B cell (primary cell): ENCODE measurements at regions not wholly inside any gene's neighbourhood (a gene's known extent, or its start where the extent isn't known, plus 50 kb on each side); places are given as distances from the start of the nearest gene placed in this dataset.

Experiments used
- ATAC-seq: fragments of 200-7000 bp; cut with Tn5 transposase; one replicate; pipeline ENCODE4 v1.10.0; 2021; ENCODE audit warnings: low read depth, mild to moderate bottlenecking, moderate number of reproducible peaks, moderate library complexity
- CTCF ChIA-PET: fragments of 350-600 bp; sonication (Branson Sonifier 250); formaldehyde crosslinking; loops from one replicate; lab custom pipeline; 2021; ENCODE audit warnings: antibody characterized with exemption, inconsistent platforms; lab: Charles Lee
- POLR2A ChIA-PET: fragments of 350-600 bp; sonication (Branson Sonifier 250); formaldehyde crosslinking; loops from one replicate; lab custom pipeline; 2021; ENCODE audit warnings: antibody characterized with exemption; lab: Charles Lee
- DNase-seq: peaks from one replicate; pipeline ENCODE4 v3.0.0; 2013
- H2AFZ ChIP-seq: 2 replicates; pipeline ENCODE4 v1.6.1; 2012; ENCODE audit warnings: mild to moderate bottlenecking, low read depth, low read length; ENCODE audit not compliant: insufficient read depth, poor library complexity, severe bottlenecking
- H3K27ac ChIP-seq, 2 donors: 1 replicate in 1 of 2; 2 replicates in 1 of 2; pipeline ENCODE4 v1.5.1; 2012 to 2013; ENCODE audit warnings: low read length in 2 of 2, mild to moderate bottlenecking in 2 of 2, moderate library complexity in 1 of 2
- H3K27me3 ChIP-seq, 4 experiments: fragments of 200-600 bp in 1 of 4; sonication (generic) in 1 of 4; replicated peaks in 1 of 4; 1 replicate in 2 of 4; 2 replicates in 2 of 4; pipeline versions ENCODE4 v1.6.1 to v1.7.0; 2013 to 2016; ENCODE audit warnings: low read length in 3 of 4, mild to moderate bottlenecking in 2 of 4, mixed read lengths in 1 of 4, moderate library complexity in 1 of 4; ENCODE audit not compliant: insufficient read depth in 4 of 4, control insufficient read depth in 3 of 4; ENCODE audit errors: control extremely low read depth in 1 of 4
- H3K36me3 ChIP-seq, 2 experiments: replicated peaks in 1 of 2; 1 replicate in 1 of 2; 2 replicates in 1 of 2; pipeline versions ENCODE4 v1.6.1 to v1.7.1; 2013; ENCODE audit warnings: low read length in 1 of 2; ENCODE audit not compliant: insufficient read depth in 2 of 2, control insufficient read depth in 1 of 2; ENCODE audit errors: control extremely low read depth in 1 of 2, extremely low read depth in 1 of 2
- H3K4me1 ChIP-seq, 2 donors: fragments of 200-600 bp in 1 of 2; sonication (generic) in 1 of 2; 1 replicate in 1 of 2; 2 replicates in 1 of 2; pipeline versions ENCODE4 v1.5.1 to v1.6.1; 2013 to 2017; ENCODE audit warnings: low read length in 2 of 2; ENCODE audit not compliant: control insufficient read depth in 2 of 2, insufficient read depth in 2 of 2
- H3K4me2 ChIP-seq: replicated peaks from 2 replicates; pipeline ENCODE3; 2012; ENCODE audit warnings: mild to moderate bottlenecking, low read depth, low read length; ENCODE audit not compliant: poor library complexity, severe bottlenecking
- H3K4me3 ChIP-seq, 5 experiments: fragments of 200-600 bp in 1 of 5; sonication (generic) in 1 of 5; 1 replicate in 3 of 5; 2 replicates in 2 of 5; pipeline versions ENCODE4 v1.5.1 to v1.7.0; 2011 to 2016; ENCODE audit warnings: low read length in 4 of 5, mild to moderate bottlenecking in 4 of 5, low read depth in 2 of 5, control low read depth in 1 of 5, moderate library complexity in 1 of 5; ENCODE audit not compliant: insufficient read depth in 1 of 5; ENCODE audit errors: control extremely low read depth in 1 of 5, extremely low read depth in 1 of 5
- H3K79me2 ChIP-seq: fragments of 200-600 bp; sonication (generic); one replicate; pipeline ENCODE4 v1.6.0; 2016; ENCODE audit warnings: low read length; ENCODE audit not compliant: control insufficient read depth, insufficient read depth
- H3K9ac ChIP-seq: fragments of 200-600 bp; sonication (generic); 2 replicates; pipeline ENCODE4 v1.6.1; 2017; ENCODE audit warnings: mild to moderate bottlenecking, low read length, moderate library complexity
- H3K9me3 ChIP-seq, 3 donors: one replicate each; pipeline versions ENCODE4 v1.6.1 to v1.7.1; 2013; ENCODE audit warnings: low read length in 2 of 3; ENCODE audit not compliant: control insufficient read depth in 2 of 3, insufficient read depth in 1 of 3; ENCODE audit errors: control extremely low read depth in 1 of 3
- H4K20me1 ChIP-seq: 2 replicates; pipeline ENCODE4 v1.6.0; 2012; ENCODE audit warnings: mild to moderate bottlenecking, low read length; ENCODE audit not compliant: insufficient read depth, control insufficient read depth, poor library complexity, severe bottlenecking
- H3K27ac Mint-ChIP-seq: one replicate; pipeline ENCODE4 v1.8.0; 2021; ENCODE audit warnings: mixed read lengths
- H3K27me3 Mint-ChIP-seq: one replicate; pipeline ENCODE4 v1.8.0; 2021; ENCODE audit warnings: mixed read lengths
- H3K4me1 Mint-ChIP-seq: one replicate; pipeline ENCODE4 v1.8.0; 2021; ENCODE audit warnings: mixed read lengths
- H3K4me3 Mint-ChIP-seq: one replicate; pipeline ENCODE4 v1.8.0; 2021; ENCODE audit warnings: mixed read lengths
- H3K9me3 Mint-ChIP-seq: one replicate; pipeline ENCODE4 v1.8.0; 2022; ENCODE audit warnings: mixed read lengths; ENCODE audit not compliant: insufficient read depth
- CTCF ChIP-seq: fragments of 200-600 bp; IDR thresholded peaks from one replicate; pipeline ENCODE4 v1.8.0; 2022; ENCODE audit warnings: antibody characterized with exemption, mild to moderate bottlenecking
- EZH2 ChIP-seq: IDR thresholded peaks from 2 replicates; pipeline ENCODE4 v1.6.1; 2012; ENCODE audit warnings: borderline replicate concordance, low read depth, mild to moderate bottlenecking, moderate library complexity, low read length; ENCODE audit not compliant: insufficient read depth, poor library complexity, severe bottlenecking
- WGBS: methylation state at CpG from one replicate; pipeline ENCODE4 v1.1.5; 2013; ENCODE audit warnings: missing lambda C conversion rate; ENCODE audit not compliant: insufficient coverage; 5-methylcytosine and 5-hydroxymethylcytosine counted together
- intact Hi-C: fragments of 100-400 bp; cut with micrococcal nuclease; formaldehyde crosslinking; loops from one replicate; pipeline ENCODE4 v1.10.0; 2022

DNA sequence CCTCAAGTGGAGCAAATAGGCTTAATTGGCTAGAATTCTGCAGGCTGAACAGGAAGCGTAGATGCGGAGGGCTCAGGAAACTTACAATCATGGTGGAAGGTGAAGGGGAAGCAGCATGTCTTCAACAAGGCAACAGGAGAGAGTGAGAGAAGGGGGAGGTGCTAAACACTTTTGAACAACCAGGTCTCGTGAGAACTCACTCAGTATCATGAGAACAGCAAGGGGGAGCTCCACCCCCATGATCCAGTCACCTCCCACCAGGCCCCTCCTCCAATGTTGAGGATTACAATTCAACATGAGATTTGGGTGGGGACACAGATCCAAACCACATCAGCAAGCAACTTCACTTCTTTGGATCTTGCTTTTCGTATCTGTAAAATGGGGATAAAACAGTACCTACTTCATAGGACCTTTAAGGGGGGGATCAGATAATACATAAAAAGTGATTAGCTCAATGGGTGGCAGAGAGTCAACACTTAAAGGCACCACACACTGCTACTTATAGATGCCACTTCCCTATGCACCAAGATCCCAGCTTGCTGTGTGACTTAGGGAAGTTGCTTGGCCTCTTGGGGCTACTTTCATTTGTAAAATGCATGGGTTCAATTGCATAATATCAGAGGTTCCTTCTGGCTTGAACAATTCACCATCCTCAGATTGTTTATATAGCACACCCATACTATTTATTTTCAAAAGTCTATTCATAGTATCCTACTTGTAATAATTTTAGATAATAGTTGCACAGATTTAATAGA is 184.8 kb upstream of the RPH3A start:
- no peaks in the 10 kb centered on the region for H3K4me1 ChIP-seq
- H3K27ac Mint-ChIP-seq = no peak overlapping the region
- H3K36me3 ChIP-seq = no peaks in the 10 kb centered on the region
- H3K27ac ChIP-seq = no peak overlapping the region
- DNase-seq (no peak), ATAC-seq (no peak)
- H2AFZ ChIP-seq = no peak overlapping the region
- no peaks in the 10 kb centered on the region for H4K20me1 ChIP-seq
- CTCF ChIA-PET = no interaction called here
- H3K4me1 Mint-ChIP-seq = no peaks in the 10 kb centered on the region
- H3K27me3 Mint-ChIP-seq = peaks cover 32% of the 10 kb centered on the region
- H3K79me2 ChIP-seq = no peaks in the 10 kb centered on the region
- H3K4me2 ChIP-seq = no peak overlapping the region
- H3K4me3 ChIP-seq = no peak overlapping the region
- 70% methylated on average over 2 of the region's 4 CpGs for WGBS
- POLR2A ChIA-PET = no interaction called here
- H3K9ac ChIP-seq = no peak overlapping the region
- H3K9me3 ChIP-seq = no peaks in the 10 kb centered on the region
- no peak overlapping the region for H3K4me3 Mint-ChIP-seq
- H3K27me3 ChIP-seq = peaks cover 0 to 6% (median 1%) of the 10 kb centered on the region in 4 experiments
- TF ChIP-seq EZH2 (no peak), CTCF (no peak)
- intact Hi-C loops = no loop called here
- H3K9me3 Mint-ChIP-seq = no peaks in the 10 kb centered on the region

DNA sequence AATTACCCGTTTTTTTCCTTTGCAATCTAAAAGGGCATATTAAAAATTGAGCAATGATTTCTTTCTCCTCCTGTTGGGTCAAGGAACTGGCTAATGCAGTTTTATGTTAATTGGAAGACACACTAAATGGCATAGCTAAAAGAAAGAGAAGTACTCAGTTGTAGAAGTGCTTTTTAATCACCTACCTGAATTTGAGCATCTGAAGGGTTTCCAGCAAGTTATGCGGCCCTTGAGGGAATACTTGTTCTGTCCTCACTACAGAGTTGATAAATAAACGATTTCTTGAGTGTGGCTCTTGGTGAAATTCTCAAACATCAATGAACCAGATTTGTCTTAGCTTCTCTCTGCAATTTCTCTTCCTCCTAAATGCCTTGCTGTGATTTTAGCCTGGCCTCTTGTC is 184.1 kb upstream of the RPH3A start:
- Histone ChIP-seq H3K4me1 (no peaks in the 10 kb centered on the region), H3K4me2 (no peak overlapping the region), H3K27me3 (peaks cover 0 to 6% (median 1%) of the 10 kb centered on the region in 4 experiments), H3K9me3 (no peaks in the 10 kb centered on the region), H4K20me1 (no peaks in the 10 kb centered on the region), H3K4me3 (no peak overlapping the region), H2AFZ (no peak overlapping the region), H3K9ac (no peak overlapping the region), H3K27ac (no peak overlapping the region), H3K36me3 (no peaks in the 10 kb centered on the region), H3K79me2 (no peaks in the 10 kb centered on the region)
- intact Hi-C loops = no loop called here
- 100% methylated on average over 2 of the region's 3 CpGs for WGBS
- Mint-ChIP-seq H3K27ac (no peak overlapping the region), H3K4me1 (no peaks in the 10 kb centered on the region), H3K9me3 (no peaks in the 10 kb centered on the region), H3K4me3 (no peak overlapping the region), H3K27me3 (peaks cover 28% of the 10 kb centered on the region)
- POLR2A ChIA-PET = no interaction called here
- ATAC-seq = no peak
- TF ChIP-seq CTCF (no peak), EZH2 (no peak)
- CTCF ChIA-PET = no interaction called here
- DNase-seq = no peak
